GM21825 (cell line): ENCODE measurements at regions not wholly inside any gene's neighbourhood (a gene's known extent, or its start where the extent isn't known, plus 50 kb on each side); places are given as distances from the start of the nearest gene placed in this dataset.
A peak's percentile ranks its signal among the peaks of the same experiment; 100 is the strongest.

Experiments used
- ATAC-seq: cut with Tn5 transposase; IDR thresholded peaks from one replicate; pipeline ENCODE4 v1.9.1; 2021; ENCODE audit warnings: mild to moderate bottlenecking, moderate library complexity; ENCODE audit not compliant: unreplicated experiment

DNA sequence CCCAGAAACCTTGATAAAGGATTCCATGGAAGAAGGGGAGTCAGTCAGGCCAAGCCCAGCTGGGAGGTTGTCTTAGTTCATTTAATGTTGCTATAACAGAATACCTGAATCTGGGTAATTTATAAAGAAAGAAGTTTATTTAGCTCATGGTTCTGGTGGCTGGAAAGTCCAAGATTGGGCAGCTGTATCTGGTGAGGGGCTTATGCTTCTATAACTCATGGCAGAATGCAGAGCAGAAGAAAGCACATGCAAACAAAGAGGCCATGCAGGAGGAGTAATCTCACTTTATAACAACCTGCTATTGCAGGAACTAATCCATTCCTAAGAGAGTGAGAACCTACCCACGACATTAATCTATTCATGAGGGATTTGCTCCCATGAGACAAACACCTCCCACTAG is 54.2 kb upstream of the ANKRD1 start:
- ATAC-seq: no peak

DNA sequence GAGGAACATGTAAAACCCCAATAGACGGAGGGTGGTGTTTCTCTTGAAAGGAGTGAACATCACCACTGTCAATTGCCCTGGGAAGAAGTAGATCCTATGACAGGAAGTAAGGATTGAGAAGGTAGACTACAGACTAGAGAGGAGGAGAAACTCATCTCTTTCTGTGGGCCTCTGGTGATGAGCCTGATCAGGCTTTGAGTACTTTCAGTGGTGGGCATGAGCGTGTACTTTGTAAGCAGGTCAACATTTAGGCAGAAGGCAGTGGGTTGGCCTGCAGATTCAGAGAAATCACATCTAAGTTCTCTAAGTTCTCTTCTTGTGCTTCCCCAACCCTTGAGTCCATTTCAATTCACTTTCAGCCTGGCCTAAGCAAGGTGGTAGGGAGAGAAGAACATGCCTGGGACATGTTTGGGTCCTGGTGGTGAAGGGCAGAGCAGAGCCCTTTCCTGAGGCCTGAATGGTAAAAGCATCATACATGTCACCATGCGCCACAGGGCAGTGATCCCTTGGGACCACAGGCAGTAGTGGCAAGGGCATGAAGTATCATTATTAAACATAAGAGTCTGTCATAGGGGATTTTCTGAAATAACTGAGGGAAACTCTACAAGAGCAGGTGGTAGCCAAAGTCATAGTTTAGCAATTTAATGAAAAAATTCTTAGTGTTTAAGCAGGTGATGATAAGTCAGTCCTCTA is 56.4 kb upstream of the ANKRD1 start:
- no peak for ATAC-seq

- no peak for ATAC-seq
These were observed 57.1 kb upstream of the ANKRD1 start for GRCh38 chr10:90977855-90978486.

GRCh38 chr10:90982406-90983008 is 61.6 kb upstream of the ANKRD1 start:
- ATAC-seq: no peak

DNA sequence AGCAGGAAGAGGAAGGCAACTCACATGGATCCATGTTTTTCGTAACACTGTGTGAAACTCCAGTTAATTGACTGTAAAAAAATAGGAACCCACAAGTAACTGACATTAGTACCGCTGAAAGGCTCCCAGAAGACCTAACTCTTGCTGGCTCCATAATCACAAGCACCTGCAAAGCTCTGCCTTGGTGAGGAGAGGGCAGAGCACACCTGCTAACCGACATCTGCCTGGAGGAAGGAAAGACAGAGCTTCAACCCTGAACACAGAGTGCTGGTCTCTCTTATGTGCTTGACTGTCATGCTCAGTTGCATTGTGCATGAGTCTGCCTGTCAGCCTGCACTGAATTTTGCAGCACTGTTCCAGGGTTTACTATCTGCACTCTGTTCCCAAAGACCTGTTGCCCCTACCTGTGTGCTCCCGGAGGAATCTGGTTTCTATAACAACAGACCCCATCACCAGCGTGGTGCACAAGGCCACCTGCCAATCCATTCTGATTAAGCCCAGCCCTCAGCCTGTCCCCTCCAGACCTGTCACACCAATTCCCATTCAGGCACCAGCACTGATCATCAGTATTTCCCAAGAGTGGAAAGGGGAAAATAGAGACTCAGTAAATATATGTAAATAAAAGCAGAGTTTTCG is 63.1 kb upstream of the ANKRD1 start:
- ATAC-seq: no peak

DNA sequence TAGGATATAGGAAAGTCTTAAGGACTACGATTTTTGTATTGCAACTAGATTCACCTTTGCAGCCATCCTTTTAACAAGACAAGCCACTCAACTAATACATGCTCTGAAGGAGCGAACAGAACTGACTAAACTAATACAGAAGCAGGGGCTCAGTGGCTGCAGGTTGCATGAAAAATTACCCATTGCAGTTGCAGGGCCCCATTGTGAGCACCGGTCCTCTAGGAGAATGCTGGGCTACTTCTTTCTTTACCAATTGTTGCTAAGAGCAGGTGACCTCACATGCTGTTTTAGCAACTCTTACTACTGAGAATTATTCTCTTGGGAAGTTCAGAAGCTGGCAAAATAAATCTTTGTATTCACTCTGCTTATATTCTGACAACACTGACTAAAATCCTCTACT is 64.0 kb upstream of the ANKRD1 start:
- ATAC-seq: no peak

- no peak for ATAC-seq
These were observed 64.5 kb upstream of the ANKRD1 start for GRCh38 chr10:90985321-90985933.

DNA sequence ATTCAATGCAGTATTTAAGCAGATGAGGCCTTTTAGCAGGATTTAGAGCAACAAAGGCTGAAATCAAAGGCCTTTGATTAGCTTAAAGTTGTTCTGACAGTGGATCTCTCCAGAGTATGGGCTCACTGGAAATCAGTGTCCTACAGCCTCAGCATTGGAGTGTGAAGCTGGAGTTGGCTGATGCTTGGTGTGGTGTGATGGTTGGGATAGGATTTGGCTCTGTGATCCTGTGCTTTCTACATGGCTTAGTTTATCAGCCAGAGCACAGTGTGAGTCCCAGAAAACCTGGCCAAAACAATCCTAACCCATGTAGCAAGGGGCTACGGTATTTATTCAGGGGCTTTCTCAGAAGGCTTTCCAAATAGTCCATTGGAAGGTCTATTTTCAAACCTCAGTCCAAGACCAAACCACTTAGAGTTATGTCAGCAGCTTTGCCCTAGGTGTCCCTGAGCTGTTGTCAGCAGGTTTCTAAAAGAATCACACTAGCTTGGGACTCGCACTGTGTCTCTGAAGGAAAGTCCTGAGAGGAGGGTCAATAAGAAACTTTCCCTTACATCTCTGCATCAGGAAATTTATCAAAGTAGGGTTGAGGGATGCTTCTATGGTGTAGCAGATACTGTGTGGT is 65.4 kb upstream of the ANKRD1 start:
- ATAC-seq: no peak

DNA sequence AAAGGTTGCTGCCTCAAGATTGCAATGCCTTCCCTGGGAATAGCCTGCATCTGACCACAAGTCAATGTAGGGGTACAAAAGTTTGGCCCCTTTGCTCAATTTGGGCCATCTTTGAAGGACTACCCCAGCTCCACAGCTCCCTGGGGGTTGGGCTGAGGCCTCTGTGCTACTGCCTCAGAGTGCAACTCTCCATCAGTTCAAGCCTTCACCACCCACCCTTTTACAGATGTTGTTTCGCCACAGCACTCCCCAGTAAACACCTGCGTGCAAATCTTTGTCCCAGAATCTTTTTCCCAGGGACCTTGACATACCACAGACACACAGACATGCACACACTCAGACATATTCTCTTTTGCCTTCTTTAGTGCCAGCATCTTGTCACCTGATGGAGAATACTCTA is 66.0 kb upstream of the ANKRD1 start:
- ATAC-seq: no peak

GRCh38 chr10:90987383-90987782 is 66.5 kb upstream of the ANKRD1 start:
- ATAC-seq: no peak

- no peak for ATAC-seq
These were observed 67.1 kb upstream of the ANKRD1 start for GRCh38 chr10:90988024-90988423.

DNA sequence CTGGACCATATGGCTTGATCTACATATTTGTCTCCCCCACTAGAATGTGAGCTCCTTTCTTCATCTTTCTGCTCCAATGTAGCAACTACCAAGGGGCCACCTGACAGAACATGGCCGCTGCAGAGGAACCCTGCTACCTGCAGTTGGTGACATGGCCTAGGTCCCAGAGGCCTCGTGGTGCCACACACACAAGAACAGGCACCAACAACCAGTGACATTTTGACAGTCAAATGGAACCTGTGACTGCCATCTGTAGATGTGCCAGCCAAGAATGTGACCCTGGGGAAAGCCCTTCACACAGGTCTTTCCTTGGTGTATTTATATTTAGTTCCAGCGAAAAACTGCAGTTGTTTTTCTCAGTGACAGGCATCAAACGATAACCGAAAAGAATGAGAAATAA is 67.9 kb upstream of the ANKRD1 start:
- no peak for ATAC-seq

GRCh38 chr10:90989378-90989777 is 68.5 kb upstream of the ANKRD1 start:
- no peak for ATAC-seq

- no peak for ATAC-seq
These were observed 71.6 kb upstream of the ANKRD1 start for GRCh38 chr10:90992462-90992861.

DNA sequence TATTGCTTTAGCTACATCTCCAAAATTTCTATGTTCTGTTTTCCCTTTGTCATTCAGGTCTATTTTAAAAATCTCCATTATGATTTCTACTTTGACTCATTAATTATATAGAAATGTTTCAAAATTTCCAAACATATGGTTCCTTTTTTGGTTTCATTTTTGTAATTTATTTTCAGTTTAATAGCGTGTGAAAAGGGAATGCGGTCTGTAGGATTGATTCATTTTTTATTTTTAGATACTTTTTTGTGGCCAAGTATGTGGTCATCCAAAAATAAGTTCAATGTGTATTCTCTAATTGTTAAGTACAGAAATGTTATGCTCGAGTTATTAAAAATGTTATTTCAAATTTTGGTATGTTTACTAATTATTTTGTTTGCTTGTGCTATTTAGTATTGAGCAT is 72.5 kb upstream of the ANKRD1 start:
- ATAC-seq: peak; percentile 38

DNA sequence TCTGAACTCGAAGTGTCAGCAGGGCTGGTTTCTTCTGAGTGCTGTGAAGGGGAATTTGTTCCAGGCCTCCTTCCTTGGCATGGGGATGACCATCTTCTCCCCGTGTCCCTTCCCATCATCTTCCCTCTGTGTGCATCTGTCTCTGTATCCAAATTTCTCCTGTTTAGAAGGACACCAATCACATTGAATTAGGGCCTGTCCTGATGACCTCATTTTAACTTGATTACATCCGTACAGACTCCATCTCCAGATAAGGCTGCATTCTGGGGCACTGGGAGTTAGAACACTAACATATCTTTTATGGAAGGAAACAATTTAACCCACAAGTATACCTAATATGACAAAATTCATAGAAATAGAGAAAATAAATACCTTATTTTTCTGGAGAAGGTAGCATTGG is 76.8 kb upstream of the ANKRD1 start:
- ATAC-seq: no peak

GRCh38 chr10:90998733-90999511 is 78.0 kb upstream of the ANKRD1 start:
- no peak for ATAC-seq

DNA sequence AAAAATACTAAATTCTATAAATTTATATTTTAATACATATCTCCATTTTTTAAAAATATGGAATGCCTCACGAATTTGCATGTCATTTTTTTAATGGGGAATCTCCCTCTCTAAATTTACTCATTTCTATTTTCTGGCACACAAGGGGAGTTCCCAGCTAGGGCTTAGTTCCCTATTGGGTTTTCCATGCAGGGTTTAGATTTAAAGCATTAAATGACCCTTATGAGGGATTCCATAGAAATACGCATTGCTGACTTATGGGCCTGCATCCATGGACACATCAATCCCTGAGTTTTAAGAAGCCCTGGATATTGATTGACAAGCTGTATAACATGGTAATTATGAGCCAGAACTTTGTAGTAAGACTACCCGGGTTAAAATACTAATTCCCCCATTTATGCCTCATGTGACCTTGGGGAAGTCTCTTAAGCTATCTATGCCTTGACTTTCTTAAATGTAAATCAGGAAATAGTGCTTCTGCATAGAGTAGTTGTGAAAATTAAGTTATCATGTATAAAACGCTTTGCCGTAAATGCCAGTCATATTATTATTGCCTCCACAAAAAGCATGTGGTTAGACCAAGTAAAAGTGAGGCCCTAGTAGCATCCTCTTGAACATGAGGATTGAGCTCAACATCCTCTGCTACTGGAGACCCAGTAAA is 78.8 kb upstream of the ANKRD1 start:
- ATAC-seq: peak; percentile 63

- no peak for ATAC-seq
These were observed 79.6 kb upstream of the ANKRD1 start for GRCh38 chr10:91000470-91000869.

GRCh38 chr10:91000985-91001384 is 80.1 kb upstream of the ANKRD1 start:
- no peak for ATAC-seq
